HFFc6 (cell line): ENCODE measurements at regions not wholly inside any gene's neighbourhood (a gene's known extent, or its start where the extent isn't known, plus 50 kb on each side); places are given as distances from the start of the nearest gene placed in this dataset.

Source experiments
- DNase-seq: peaks from one replicate; pipeline ENCODE4 v3.0.0-alpha.2; 2018
- H3K27ac Mint-ChIP-seq: 2 replicates; pipeline ENCODE4 v1.8.0; 2020; ENCODE audit warnings: mild to moderate bottlenecking, mixed read lengths
- H3K27me3 Mint-ChIP-seq: 2 replicates; pipeline ENCODE4 v1.8.0; 2021; ENCODE audit warnings: mild to moderate bottlenecking, moderate library complexity, mixed read lengths; ENCODE audit not compliant: insufficient read depth
- H3K36me3 Mint-ChIP-seq: 2 replicates; pipeline ENCODE4 v1.8.0; 2021; ENCODE audit warnings: low read depth, mixed read lengths
- H3K4me1 Mint-ChIP-seq: 2 replicates; pipeline ENCODE4 v1.8.0; 2020; ENCODE audit warnings: low read depth, mixed read lengths
- H3K4me3 Mint-ChIP-seq: 2 replicates; pipeline ENCODE4 v1.8.0; 2020; ENCODE audit warnings: mild to moderate bottlenecking, moderate library complexity, mixed read lengths
- H3K9me3 Mint-ChIP-seq: 2 replicates; pipeline ENCODE4 v1.8.0; 2020; ENCODE audit warnings: mild to moderate bottlenecking, mixed read lengths
- CTCF ChIP-seq: fragments of 200-600 bp; sonication (generic); IDR thresholded peaks from 2 replicates; pipeline ENCODE4 v1.5.0; 2021; ENCODE audit warnings: antibody characterized with exemption, mild to moderate bottlenecking

DNA sequence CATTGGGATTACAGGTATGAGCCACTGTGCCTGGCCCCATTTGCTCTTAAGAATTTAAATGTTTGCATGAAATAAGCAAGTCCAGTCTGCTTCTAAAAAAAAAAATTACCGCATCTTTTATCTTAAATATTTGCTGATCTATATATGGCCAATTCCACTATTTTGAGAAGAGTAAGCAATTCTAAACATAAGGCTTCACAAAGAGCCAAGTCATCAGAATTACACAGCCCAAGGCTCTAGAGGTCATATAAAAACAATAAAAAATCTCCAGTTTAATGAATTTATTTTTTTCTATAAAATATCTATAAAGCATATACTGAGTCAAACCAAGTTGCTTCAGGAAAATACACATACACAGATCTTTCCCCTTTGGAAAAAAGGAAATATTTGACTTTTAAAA lies 79.0 kb upstream of the CPNE8 start:
- no peak overlapping the region for H3K4me3 Mint-ChIP-seq
- H3K27me3 Mint-ChIP-seq, result peaks cover 2% of the 10 kb centered on the region; the same call in 1 of the 2 replicates
- no peak for TF ChIP-seq CTCF
- no peaks in the 10 kb centered on the region; the same call in 1 of the 2 replicates for H3K36me3 Mint-ChIP-seq
- H3K4me1 Mint-ChIP-seq, result no peaks in the 10 kb centered on the region
- peaks cover 34% of the 10 kb centered on the region for H3K9me3 Mint-ChIP-seq
- H3K27ac Mint-ChIP-seq, result no peak overlapping the region
- no peak for DNase-seq

DNA sequence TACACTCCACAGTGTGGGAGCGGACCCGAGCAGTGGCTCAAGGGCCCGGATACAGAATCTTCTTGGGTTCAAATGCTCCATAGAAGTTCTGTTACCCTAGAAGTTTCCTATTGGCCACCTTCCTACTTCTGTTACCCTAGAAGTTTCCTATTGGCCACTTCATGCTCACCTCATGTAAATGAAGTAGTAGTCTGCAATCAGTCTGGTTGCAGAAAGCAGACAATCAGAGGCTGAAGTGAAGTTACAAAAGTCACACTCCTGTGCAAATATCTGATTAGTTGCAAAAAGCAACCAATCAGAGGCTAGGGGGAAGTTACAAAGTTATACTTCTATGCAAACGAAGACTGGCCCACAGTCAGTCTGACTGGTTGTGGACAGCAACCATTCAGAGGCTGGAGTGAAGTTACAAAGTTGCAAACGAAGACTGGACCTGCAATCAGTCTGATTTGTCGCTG lies 77.8 kb upstream of the CPNE8 start:
- Mint-ChIP-seq H3K27ac (no peak overlapping the region), H3K4me3 (peak overlapping the region; percentile 80), H3K27me3 (peaks cover 2% of the 10 kb centered on the region; the same call in 1 of the 2 replicates), H3K36me3 (no peaks in the 10 kb centered on the region), H3K9me3 (peaks cover 26% of the 10 kb centered on the region), H3K4me1 (no peaks in the 10 kb centered on the region)
- no peak for TF ChIP-seq CTCF
- no peak for DNase-seq

DNA sequence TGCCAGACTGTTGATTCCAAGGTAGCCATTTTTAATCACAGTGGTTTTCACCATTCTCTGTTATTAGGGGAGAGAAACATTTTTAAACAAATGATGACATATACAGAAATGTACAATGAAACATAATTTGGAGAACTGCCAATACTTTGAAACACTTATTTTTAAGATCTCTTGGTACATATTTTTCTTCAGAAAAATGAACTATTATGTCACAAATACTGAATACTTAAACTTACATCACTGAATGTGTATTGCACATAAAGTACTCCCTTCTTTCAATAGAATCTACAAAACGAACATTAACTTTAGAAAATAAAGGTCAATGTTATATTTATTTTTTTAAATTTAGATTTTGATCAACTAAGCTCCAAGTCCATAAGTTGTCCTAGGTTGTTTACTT lies 71.7 kb upstream of the CPNE8 start:
- Mint-ChIP-seq H3K4me3 (no peak overlapping the region), H3K36me3 (0 out of 2 replicates have a peak, but pooled peaks cover 4% of the 10 kb centered on the region), H3K9me3 (peaks cover 34% of the 10 kb centered on the region), H3K27ac (no peak overlapping the region), H3K27me3 (no peaks in the 10 kb centered on the region), H3K4me1 (no peaks in the 10 kb centered on the region)
- no peak for DNase-seq
- no peak for TF ChIP-seq CTCF

DNA sequence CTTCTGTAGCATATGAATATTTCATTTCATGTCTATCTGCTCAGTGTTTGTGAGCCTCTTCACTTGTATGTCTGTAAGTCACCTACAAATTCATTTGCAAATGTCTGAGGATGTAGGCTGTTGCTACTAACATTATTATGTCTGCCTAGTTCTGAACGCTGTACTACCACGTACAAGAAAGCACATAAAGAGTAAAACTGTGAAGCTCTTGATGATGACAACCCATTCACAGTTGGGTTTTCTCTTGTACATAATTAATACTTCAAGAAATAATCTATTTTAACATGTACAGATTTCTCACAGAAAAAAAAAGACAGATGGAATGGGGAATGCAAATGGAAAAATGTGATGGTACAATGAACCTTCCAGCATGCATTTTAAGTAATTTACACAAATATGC lies 64.3 kb upstream of the CPNE8 start:
- Mint-ChIP-seq H3K9me3 (peaks cover 43% of the 10 kb centered on the region), H3K36me3 (0 out of 2 replicates have a peak, but pooled peaks cover 4% of the 10 kb centered on the region), H3K4me1 (no peaks in the 10 kb centered on the region), H3K4me3 (no peak overlapping the region), H3K27me3 (no peaks in the 10 kb centered on the region; the same call in 1 of the 2 replicates), H3K27ac (no peak overlapping the region)
- no peak for DNase-seq
- TF ChIP-seq CTCF, result no peak

- Mint-ChIP-seq H3K36me3 (no peaks in the 10 kb centered on the region), H3K9me3 (peaks cover 25% of the 10 kb centered on the region)
- no peak for DNase-seq
These were observed 56.3 kb upstream of the CPNE8 start for GRCh38 chr12:38961683-38962082.

More at GRCh38 chr12:38961683-38962082, 56.3 kb upstream of the CPNE8 start:
- Mint-ChIP-seq H3K4me1 (no peaks in the 10 kb centered on the region), H3K27me3 (no peaks in the 10 kb centered on the region; the same call in 1 of the 2 replicates), H3K27ac (no peak overlapping the region), H3K4me3 (no peak overlapping the region)
- no peak for TF ChIP-seq CTCF
